GM23338 (cell line): ENCODE measurements at regions not wholly inside any gene's neighbourhood (a gene's known extent, or its start where the extent isn't known, plus 50 kb on each side); places are given as distances from the start of the nearest gene placed in this dataset.

Experiments
- ATAC-seq: fragments of 200-7000 bp; cut with Tn5 transposase; 3 replicates; pipeline ENCODE4 v1.9.1; 2020
- DNase-seq: peaks from one replicate; pipeline ENCODE4 v3.0.0-alpha.2; 2015; ENCODE audit warnings: low spot score
- H2AFZ ChIP-seq: fragments of 200-600 bp; sonication (generic); 2 replicates; pipeline ENCODE4 v1.8.0; 2016; ENCODE audit warnings: antibody characterized with exemption, mild to moderate bottlenecking, moderate library complexity
- H3F3A ChIP-seq: fragments of 200-600 bp; sonication (generic); replicated peaks from 2 replicates; pipeline ENCODE4 v1.8.0; 2017; ENCODE audit warnings: antibody characterized with exemption, mixed run types, low read depth
- H3K27ac ChIP-seq: fragments of 200-600 bp; sonication (generic); 2 replicates; pipeline ENCODE4 v1.6.1; 2016; ENCODE audit warnings: low read depth
- H3K27me3 ChIP-seq: fragments of 200-600 bp; sonication (generic); 2 replicates; pipeline ENCODE4 v1.8.0; 2016; ENCODE audit warnings: mild to moderate bottlenecking, mixed run types, moderate library complexity; ENCODE audit not compliant: insufficient read depth
- H3K36me3 ChIP-seq: fragments of 200-600 bp; sonication (generic); 2 replicates; pipeline ENCODE4 v1.8.0; 2016; ENCODE audit warnings: mild to moderate bottlenecking; ENCODE audit not compliant: insufficient read depth
- H3K4me1 ChIP-seq: fragments of 200-600 bp; sonication (generic); 2 replicates; pipeline ENCODE4 v1.8.0; 2016; ENCODE audit warnings: mild to moderate bottlenecking, moderate library complexity; ENCODE audit not compliant: insufficient read depth
- H3K4me2 ChIP-seq: fragments of 200-600 bp; sonication (generic); 2 replicates; pipeline ENCODE4 v1.7.1; 2017; ENCODE audit warnings: mixed run types
- H3K4me3 ChIP-seq: fragments of 200-600 bp; sonication (generic); 2 replicates; pipeline ENCODE4 v1.6.1; 2016; ENCODE audit warnings: mixed run types
- H3K79me2 ChIP-seq: fragments of 200-600 bp; sonication (generic); replicated peaks from 2 replicates; pipeline ENCODE4 v1.8.0; 2017; ENCODE audit warnings: mild to moderate bottlenecking; ENCODE audit not compliant: insufficient read depth
- H3K9me2 ChIP-seq: fragments of 200-600 bp; sonication (generic); 2 replicates; pipeline ENCODE4 v1.8.0; 2017; ENCODE audit not compliant: insufficient read depth
- H4K20me1 ChIP-seq: fragments of 200-600 bp; sonication (generic); replicated peaks from 2 replicates; pipeline ENCODE4 v1.8.0; 2017; ENCODE audit warnings: mild to moderate bottlenecking; ENCODE audit not compliant: insufficient read depth
- H3K27ac Mint-ChIP-seq: 2 replicates; pipeline ENCODE4 v1.8.0; 2020; ENCODE audit warnings: inconsistent platforms, mild to moderate bottlenecking, moderate library complexity, mixed read lengths
- H3K27me3 Mint-ChIP-seq: 3 replicates; pipeline ENCODE4 v1.8.0; 2022; ENCODE audit warnings: low read depth, mild to moderate bottlenecking, moderate library complexity, mixed read lengths, inconsistent platforms; ENCODE audit not compliant: insufficient read depth, poor library complexity
- H3K36me3 Mint-ChIP-seq: 3 replicates; pipeline ENCODE4 v1.8.0; 2021; ENCODE audit warnings: low read depth, mild to moderate bottlenecking, inconsistent platforms, moderate library complexity, mixed read lengths
- H3K4me1 Mint-ChIP-seq: 3 replicates; pipeline ENCODE4 v1.8.0; 2020; ENCODE audit warnings: mild to moderate bottlenecking, inconsistent platforms, mixed read lengths
- H3K4me3 Mint-ChIP-seq: 3 replicates; pipeline ENCODE4 v1.8.0; 2021; ENCODE audit warnings: moderate library complexity, mild to moderate bottlenecking, inconsistent platforms, mixed read lengths
- H3K9me3 Mint-ChIP-seq: 3 replicates; pipeline ENCODE4 v1.8.0; 2020; ENCODE audit warnings: moderate library complexity, mild to moderate bottlenecking, inconsistent platforms, mixed read lengths
- CREB1 ChIP-seq: fragments of 250-450 bp; sonication (Bioruptor Pico); IDR thresholded peaks from 2 replicates; pipeline ENCODE4 v1.5.0; 2020; ENCODE audit warnings: low read depth, mild to moderate bottlenecking, moderate library complexity
- CTCF ChIP-seq, 2 experiments: fragments of 200-600 bp in 1 of 2; sonication (generic) in 1 of 2; conservative IDR thresholded peaks; 2 replicates each; pipeline versions ENCODE4 v1.5.1 to v1.6.1; 2016 to 2017; ENCODE audit warnings: antibody characterized with exemption in 2 of 2, low read depth in 2 of 2, mild to moderate bottlenecking in 2 of 2, moderate library complexity in 1 of 2
- ETS1 ChIP-seq: IDR thresholded peaks from 2 replicates; pipeline ENCODE4 v1.6.1; 2016; ENCODE audit warnings: antibody characterized with exemption
- EZH2 ChIP-seq: fragments of 200-600 bp; sonication (generic); IDR thresholded peaks from one replicate; pipeline ENCODE4 v1.8.0; 2017; ENCODE audit warnings: antibody characterized with exemption, mild to moderate bottlenecking, low read depth; ENCODE audit not compliant: unreplicated experiment
- EZH2phosphoT487 ChIP-seq: fragments of 200-600 bp; sonication (generic); IDR thresholded peaks from one replicate; pipeline ENCODE4 v1.8.1; 2018; ENCODE audit warnings: antibody characterized with exemption; ENCODE audit not compliant: unreplicated experiment
- JUNB ChIP-seq: IDR thresholded peaks from one replicate; pipeline ENCODE4 v1.6.1; 2016; ENCODE audit warnings: antibody characterized with exemption; ENCODE audit not compliant: unreplicated experiment
- NANOG ChIP-seq: IDR thresholded peaks from 2 replicates; pipeline ENCODE4 v1.6.1; 2016; ENCODE audit warnings: antibody characterized with exemption, borderline replicate concordance
- POLR2AphosphoS5 ChIP-seq: IDR thresholded peaks from 2 replicates; pipeline ENCODE4 v1.6.1; 2016; ENCODE audit warnings: antibody characterized with exemption, low read depth
- REST ChIP-seq: IDR thresholded peaks from one replicate; pipeline ENCODE4 v1.6.1; 2018; ENCODE audit warnings: antibody characterized with exemption; ENCODE audit not compliant: unreplicated experiment
- STAT1 ChIP-seq: IDR thresholded peaks from one replicate; pipeline ENCODE4 v1.6.1; 2016; ENCODE audit warnings: antibody characterized with exemption; ENCODE audit not compliant: unreplicated experiment
- ZNF114 ChIP-seq: fragments of 250-450 bp; sonication (Bioruptor Pico); IDR thresholded peaks from 2 replicates; pipeline ENCODE4 v1.5.0; 2020; ENCODE audit warnings: mild to moderate bottlenecking, moderate library complexity
- ZNF331 ChIP-seq: fragments of 250-450 bp; sonication (Bioruptor Pico); IDR thresholded peaks from 2 replicates; pipeline ENCODE4 v1.5.0; 2020; ENCODE audit warnings: low read depth, mild to moderate bottlenecking, moderate library complexity
- ZNF462 ChIP-seq: fragments of 250-450 bp; sonication (Bioruptor Pico); IDR thresholded peaks from 2 replicates; pipeline ENCODE4 v1.5.0; 2020; ENCODE audit warnings: mild to moderate bottlenecking, moderate library complexity

GRCh38 chr7:25821225-25821624 lies 330.8 kb upstream of the NFE2L3 start:
- 0 out of 3 replicates have a peak, but pooled peaks cover 3% of the 10 kb centered on the region for H3K4me1 Mint-ChIP-seq
- TF ChIP-seq CTCF (conservative IDR thresholded peaks at IDR 0.05; ENCODE audit: low read depth in 2 of 2) (no peak), ZNF331 (CRISPR knock-in tag) (no peak), EZH2phosphoT487 (no peak), STAT1 (no peak), POLR2AphosphoS5 (no peak), ZNF114 (no peak), ZNF462 (CRISPR knock-in tag) (no peak), JUNB (no peak), REST (no peak), NANOG (no peak), EZH2 (no peak), ETS1 (no peak), CREB1 (no peak)
- no peaks in the 10 kb centered on the region for H3K4me1 ChIP-seq
- H3K27me3 ChIP-seq = no peaks in the 10 kb centered on the region
- no peaks in the 10 kb centered on the region for H3K36me3 Mint-ChIP-seq
- no peaks in the 10 kb centered on the region for H3K79me2 ChIP-seq
- ATAC-seq (no peak), DNase-seq (no peak)
- no peaks in the 10 kb centered on the region for H3K36me3 ChIP-seq
- H2AFZ ChIP-seq = no peak overlapping the region
- no peaks in the 10 kb centered on the region for H3K27me3 Mint-ChIP-seq
- H3K9me2 ChIP-seq = no peaks in the 10 kb centered on the region
- peak overlapping the region; percentile 74; the same call in 1 of the 2 replicates for H3K27ac Mint-ChIP-seq
- H3K9me3 Mint-ChIP-seq = no peaks in the 10 kb centered on the region
- H3K4me3 ChIP-seq = no peak overlapping the region
- no peaks in the 10 kb centered on the region for H4K20me1 ChIP-seq
- no peak overlapping the region for H3K27ac ChIP-seq
- no peak overlapping the region for H3K4me3 Mint-ChIP-seq
- H3F3A ChIP-seq = no peaks in the 10 kb centered on the region
- no peak overlapping the region for H3K4me2 ChIP-seq
